Panc1 (cell line): ENCODE measurements at regions not wholly inside any gene's neighbourhood (a gene's known extent, or its start where the extent isn't known, plus 50 kb on each side); places are given as distances from the start of the nearest gene placed in this dataset.

Source experiments
- ATAC-seq: fragments of 200-7000 bp; cut with Tn5 transposase; 2 replicates; pipeline ENCODE4 v1.9.1; 2020; ENCODE audit warnings: mild to moderate bottlenecking, moderate library complexity
- BruUV-seq: library from RNA; stranded (reverse); fragments of 400-500 nt; replicated peaks from 2 replicates; lab custom pipeline; 2021; lab: Mats Ljungman, UMichigan
- CTCF ChIA-PET: fragments of 300-600 bp; sonication (Branson Sonifier 250); formaldehyde crosslinking; loops from one replicate; lab custom pipeline; 2022; ENCODE audit warnings: antibody characterized with exemption; lab: Charles Lee
- POLR2A ChIA-PET: fragments of 300-600 bp; sonication (Branson Sonifier 250); formaldehyde crosslinking; loops from one replicate; lab custom pipeline; 2022; ENCODE audit warnings: antibody characterized with exemption; lab: Charles Lee
- DNase-seq: peaks from one replicate; pipeline ENCODE4 v3.0.0-alpha.2; 2010; ENCODE audit warnings: low read depth, low spot score
- H3K27ac ChIP-seq: 2 replicates; pipeline ENCODE4 v1.5.1; 2011; ENCODE audit warnings: mild to moderate bottlenecking, low read length, inconsistent platforms
- H3K27me3 ChIP-seq: fragments of 200-500 bp; sonication (Bioruptor generic); 2 replicates; pipeline ENCODE4 v1.6.0; 2014; ENCODE audit warnings: low read length, inconsistent platforms; ENCODE audit not compliant: control insufficient read depth, insufficient read depth
- H3K36me3 ChIP-seq: fragments of 200-500 bp; sonication (Bioruptor generic); 2 replicates; pipeline ENCODE4 v1.5.1; 2014; ENCODE audit warnings: inconsistent platforms, mild to moderate bottlenecking, low read length, moderate library complexity; ENCODE audit not compliant: control insufficient read depth, insufficient read depth
- H3K4me1 ChIP-seq: 2 replicates; pipeline ENCODE4 v1.5.1; 2011; ENCODE audit warnings: inconsistent platforms, mild to moderate bottlenecking, low read length, moderate library complexity; ENCODE audit not compliant: control insufficient read depth, insufficient read depth
- H3K4me3 ChIP-seq, 2 experiments: 2 replicates each; pipeline ENCODE4 v1.5.1; 2011 to 2012; ENCODE audit warnings: low read depth in 2 of 2, low read length in 2 of 2, mild to moderate bottlenecking in 2 of 2, inconsistent platforms in 1 of 2, moderate library complexity in 1 of 2
- H3K9me3 ChIP-seq: fragments of 200-500 bp; sonication (Bioruptor generic); 2 replicates; pipeline ENCODE4 v1.5.1; 2014; ENCODE audit warnings: low read depth, mild to moderate bottlenecking, inconsistent platforms, low read length, moderate library complexity; ENCODE audit not compliant: control insufficient read depth, insufficient read depth
- SIN3A ChIP-seq: IDR thresholded peaks from 2 replicates; pipeline ENCODE4 v1.6.1; 2012; ENCODE audit warnings: low read depth, mild to moderate bottlenecking, low read length, moderate library complexity, borderline replicate concordance; ENCODE audit not compliant: insufficient read depth
- TCF7L2 ChIP-seq: IDR thresholded peaks from 2 replicates; pipeline ENCODE4 v1.6.1; 2011; ENCODE audit warnings: mild to moderate bottlenecking, low read depth, low read length, inconsistent platforms
- in situ Hi-C: cut with HindIII; loops from 2 replicates; pipeline ENCODE4 v1.10.0; 2016; ENCODE audit warnings: low sequenced_read_pairs, low pct_unique_long_range_greater_than_20kb
- intact Hi-C: fragments of 100-400 bp; cut with micrococcal nuclease; formaldehyde crosslinking; loops from one replicate; pipeline ENCODE4 v1.10.0; 2022; ENCODE audit not compliant: unreplicated experiment
- TF ChIP-seq, protein P1 (sequence below), 2 experiments: IDR thresholded peaks; 2 replicates each; pipeline ENCODE4 v1.6.1; 2011 to 2012; ENCODE audit warnings: low read depth in 2 of 2, control low read depth in 1 of 2, low read length in 1 of 2, mild to moderate bottlenecking in 1 of 2, moderate library complexity in 1 of 2; ENCODE audit not compliant: insufficient read depth in 1 of 2
- TF ChIP-seq, protein P2 (sequence below): fragments of 450-650 bp; IDR thresholded peaks from 2 replicates; pipeline ENCODE4 v1.5.1; 2017; ENCODE audit warnings: mild to moderate bottlenecking

DNA sequence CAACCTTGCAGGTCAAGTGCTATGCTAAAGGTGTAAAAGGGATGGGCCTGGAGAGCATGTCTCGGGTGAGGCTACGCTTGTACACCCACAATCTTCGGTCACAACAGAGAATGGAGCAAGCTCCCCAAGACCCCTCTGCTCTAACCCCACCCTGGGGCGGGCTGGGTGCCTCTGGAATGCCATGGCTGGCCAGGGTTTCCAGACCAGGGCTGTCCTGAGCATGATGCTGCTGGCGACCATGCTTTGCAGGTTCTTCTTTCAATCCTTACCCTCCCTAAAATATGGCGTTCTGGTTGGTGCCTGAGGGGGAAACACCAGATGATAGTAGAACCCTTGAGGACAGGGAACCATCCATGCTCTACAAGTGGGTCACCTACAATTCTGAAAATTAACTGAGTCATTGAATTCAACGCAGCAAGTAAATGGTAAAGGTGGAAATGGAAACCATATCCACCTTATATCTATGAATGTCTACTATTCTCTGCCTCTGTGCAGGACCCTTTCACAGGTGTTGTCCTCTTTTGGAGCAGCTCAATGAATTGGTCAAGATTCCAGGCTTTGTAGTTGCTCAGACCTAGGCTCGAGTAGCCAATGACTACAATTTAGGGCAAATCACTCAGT is 111.6 kb upstream of the EGLN3 start:
- DNase-seq (no peak), ATAC-seq (no peak)
- ChIA-PET POLR2A (no interaction called here), CTCF (no interaction called here)
- TF ChIP-seq, protein P1, sequence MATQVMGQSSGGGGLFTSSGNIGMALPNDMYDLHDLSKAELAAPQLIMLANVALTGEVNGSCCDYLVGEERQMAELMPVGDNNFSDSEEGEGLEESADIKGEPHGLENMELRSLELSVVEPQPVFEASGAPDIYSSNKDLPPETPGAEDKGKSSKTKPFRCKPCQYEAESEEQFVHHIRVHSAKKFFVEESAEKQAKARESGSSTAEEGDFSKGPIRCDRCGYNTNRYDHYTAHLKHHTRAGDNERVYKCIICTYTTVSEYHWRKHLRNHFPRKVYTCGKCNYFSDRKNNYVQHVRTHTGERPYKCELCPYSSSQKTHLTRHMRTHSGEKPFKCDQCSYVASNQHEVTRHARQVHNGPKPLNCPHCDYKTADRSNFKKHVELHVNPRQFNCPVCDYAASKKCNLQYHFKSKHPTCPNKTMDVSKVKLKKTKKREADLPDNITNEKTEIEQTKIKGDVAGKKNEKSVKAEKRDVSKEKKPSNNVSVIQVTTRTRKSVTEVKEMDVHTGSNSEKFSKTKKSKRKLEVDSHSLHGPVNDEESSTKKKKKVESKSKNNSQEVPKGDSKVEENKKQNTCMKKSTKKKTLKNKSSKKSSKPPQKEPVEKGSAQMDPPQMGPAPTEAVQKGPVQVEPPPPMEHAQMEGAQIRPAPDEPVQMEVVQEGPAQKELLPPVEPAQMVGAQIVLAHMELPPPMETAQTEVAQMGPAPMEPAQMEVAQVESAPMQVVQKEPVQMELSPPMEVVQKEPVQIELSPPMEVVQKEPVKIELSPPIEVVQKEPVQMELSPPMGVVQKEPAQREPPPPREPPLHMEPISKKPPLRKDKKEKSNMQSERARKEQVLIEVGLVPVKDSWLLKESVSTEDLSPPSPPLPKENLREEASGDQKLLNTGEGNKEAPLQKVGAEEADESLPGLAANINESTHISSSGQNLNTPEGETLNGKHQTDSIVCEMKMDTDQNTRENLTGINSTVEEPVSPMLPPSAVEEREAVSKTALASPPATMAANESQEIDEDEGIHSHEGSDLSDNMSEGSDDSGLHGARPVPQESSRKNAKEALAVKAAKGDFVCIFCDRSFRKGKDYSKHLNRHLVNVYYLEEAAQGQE (IDR thresholded peaks at IDR 0.05; ENCODE audit: insufficient read depth in 1 of 2, low read depth in 2 of 2, low read length in 1 of 2): no peak
- TF ChIP-seq TCF7L2 (no peak), SIN3A (no peak)
- TF ChIP-seq, protein P2, sequence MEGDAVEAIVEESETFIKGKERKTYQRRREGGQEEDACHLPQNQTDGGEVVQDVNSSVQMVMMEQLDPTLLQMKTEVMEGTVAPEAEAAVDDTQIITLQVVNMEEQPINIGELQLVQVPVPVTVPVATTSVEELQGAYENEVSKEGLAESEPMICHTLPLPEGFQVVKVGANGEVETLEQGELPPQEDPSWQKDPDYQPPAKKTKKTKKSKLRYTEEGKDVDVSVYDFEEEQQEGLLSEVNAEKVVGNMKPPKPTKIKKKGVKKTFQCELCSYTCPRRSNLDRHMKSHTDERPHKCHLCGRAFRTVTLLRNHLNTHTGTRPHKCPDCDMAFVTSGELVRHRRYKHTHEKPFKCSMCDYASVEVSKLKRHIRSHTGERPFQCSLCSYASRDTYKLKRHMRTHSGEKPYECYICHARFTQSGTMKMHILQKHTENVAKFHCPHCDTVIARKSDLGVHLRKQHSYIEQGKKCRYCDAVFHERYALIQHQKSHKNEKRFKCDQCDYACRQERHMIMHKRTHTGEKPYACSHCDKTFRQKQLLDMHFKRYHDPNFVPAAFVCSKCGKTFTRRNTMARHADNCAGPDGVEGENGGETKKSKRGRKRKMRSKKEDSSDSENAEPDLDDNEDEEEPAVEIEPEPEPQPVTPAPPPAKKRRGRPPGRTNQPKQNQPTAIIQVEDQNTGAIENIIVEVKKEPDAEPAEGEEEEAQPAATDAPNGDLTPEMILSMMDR: no peak
- H3K4me1 ChIP-seq: peaks cover 5% of the 10 kb centered on the region
- no peaks in the 10 kb centered on the region for H3K9me3 ChIP-seq
- no peaks in the 10 kb centered on the region for H3K27me3 ChIP-seq
- H3K4me3 ChIP-seq: no peak overlapping the region
- in situ Hi-C loops: no loop called here
- BruUV-seq: no TSS peak
- H3K36me3 ChIP-seq: no peaks in the 10 kb centered on the region
- intact Hi-C loops: no loop called here
- no peak overlapping the region for H3K27ac ChIP-seq

DNA sequence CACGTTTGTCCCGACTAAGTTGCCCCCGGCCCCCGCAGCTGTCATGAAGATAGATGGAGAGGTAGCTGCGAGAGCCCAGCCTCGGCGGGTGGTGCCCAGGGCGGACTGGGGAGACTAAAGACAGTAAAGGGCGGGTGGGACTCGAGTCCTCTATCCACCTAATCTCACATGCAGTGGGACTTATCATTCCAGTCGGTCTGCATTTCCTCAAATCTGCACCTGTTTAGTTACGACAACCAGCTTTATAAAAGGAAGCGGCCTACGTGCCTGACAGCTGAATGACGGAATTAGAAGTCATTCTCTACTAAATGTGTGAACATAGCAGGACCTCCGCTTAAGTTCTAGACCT is 109.8 kb upstream of the EGLN3 start:
- BruUV-seq: no TSS peak
- peaks cover 5% of the 10 kb centered on the region for H3K4me1 ChIP-seq
- no peaks in the 10 kb centered on the region for H3K9me3 ChIP-seq
- peak; percentile 57 for ATAC-seq
- intact Hi-C loops (no loop called here), in situ Hi-C loops (no loop called here)
- H3K27me3 ChIP-seq: no peaks in the 10 kb centered on the region
- TF ChIP-seq, protein P1 (IDR thresholded peaks at IDR 0.05; ENCODE audit: insufficient read depth in 1 of 2, low read depth in 2 of 2, low read length in 1 of 2): no peak
- TF ChIP-seq TCF7L2 (no peak), SIN3A (no peak)
- ChIA-PET CTCF (interaction anchor here (0.6 to 0.7 kb wide), 2 partner anchors 20 to 241 kb away, joined by 5 to 10 read pairs; no protein-coding TSS in a partner anchor), POLR2A (interaction anchor here (0.7 kb wide), 1 partner anchor 11 kb away, joined by 7 read pairs; no protein-coding TSS in a partner anchor)
- peak overlapping the region; percentile 83 for H3K27ac ChIP-seq
- DNase-seq: no peak
- no peaks in the 10 kb centered on the region for H3K36me3 ChIP-seq
- peak overlapping the region; percentile 50 to 60 for H3K4me3 ChIP-seq
